Endothelial cell of umbilical vein (primary cell): ENCODE measurements at regions not wholly inside any gene's neighbourhood (a gene's known extent, or its start where the extent isn't known, plus 50 kb on each side); places are given as distances from the start of the nearest gene placed in this dataset.
"Not testable (repeated sequence)": the region's sequence is repeated elsewhere in the genome, so short reads cannot be mapped to it uniquely, and the experiment has no call there.

Experiments
- BruUV-seq: library from RNA; stranded (reverse); fragments of 400-500 nt; replicated peaks from 2 replicates; lab custom pipeline; 2021; lab: Mats Ljungman, UMichigan
- CTCF ChIA-PET: fragments of 300-600, 350-600 bp; sonication (Branson Sonifier 250); formaldehyde crosslinking; loops from one replicate; lab custom pipeline; 2021; ENCODE audit warnings: antibody characterized with exemption, inconsistent platforms; lab: Charles Lee
- POLR2A ChIA-PET: fragments of 300-600, 350-600 bp; sonication (Branson Sonifier 250); formaldehyde crosslinking; loops from one replicate; lab custom pipeline; 2021; ENCODE audit warnings: antibody characterized with exemption, inconsistent platforms; lab: Charles Lee
- DNase-seq: peaks from one replicate; pipeline ENCODE4 v3.0.0-alpha.2; 2011; ENCODE audit warnings: low read depth, low spot score
- FAIRE-seq: peaks from 2 replicates; lab custom pipeline; 2011; peaks lifted over from hg19 to GRCh38; lab: Jason Lieb, UNC
- H2AFZ ChIP-seq: 2 replicates; pipeline ENCODE4 v1.6.0; 2012; ENCODE audit warnings: low read depth, low read length, control low read depth, inconsistent platforms
- H3K27ac ChIP-seq: 2 replicates; pipeline ENCODE4 v1.5.1; 2011; ENCODE audit warnings: low read depth, mild to moderate bottlenecking, control low read depth, low read length, moderate library complexity; ENCODE audit not compliant: insufficient read depth
- H3K27me3 ChIP-seq, 2 experiments: 2 replicates each; pipeline versions ENCODE4 v1.6.0 to v1.6.1; 2011; ENCODE audit warnings: low read length in 2 of 2, mixed read lengths in 1 of 2; ENCODE audit not compliant: control insufficient read depth in 2 of 2, insufficient read depth in 2 of 2
- H3K36me3 ChIP-seq, 2 experiments: 2 replicates in 1 of 2; 3 replicates in 1 of 2; pipeline ENCODE4 v1.5.1; 2011; ENCODE audit warnings: low read length in 2 of 2, mild to moderate bottlenecking in 1 of 2, moderate library complexity in 1 of 2; ENCODE audit not compliant: control insufficient read depth in 2 of 2, insufficient read depth in 2 of 2; ENCODE audit errors: extremely low read depth in 1 of 2
- H3K4me1 ChIP-seq: 3 replicates; pipeline ENCODE4 v1.5.1; 2011; ENCODE audit warnings: mild to moderate bottlenecking, low read length; ENCODE audit not compliant: control insufficient read depth, insufficient read depth; ENCODE audit errors: extremely low read depth
- H3K4me2 ChIP-seq: 2 replicates; pipeline ENCODE4 v1.6.1; 2011; ENCODE audit warnings: low read length, control low read depth, mixed read lengths; ENCODE audit not compliant: insufficient read depth
- H3K4me3 ChIP-seq, 3 experiments: fragments of 200-600 bp in 1 of 3; sonication (generic), shearing (Covaris generic) in 1 of 3; replicated peaks in 1 of 3; 2 replicates each; pipeline ENCODE4 v1.5.1; 2011 to 2016; ENCODE audit warnings: control low read depth in 3 of 3, low read length in 3 of 3, mild to moderate bottlenecking in 2 of 3, inconsistent platforms in 1 of 3, low read depth in 1 of 3, moderate library complexity in 1 of 3; ENCODE audit not compliant: insufficient read depth in 1 of 3
- H3K79me2 ChIP-seq: 2 replicates; pipeline ENCODE4 v1.6.0; 2012; ENCODE audit warnings: low read length, inconsistent platforms; ENCODE audit not compliant: control insufficient read depth, insufficient read depth
- H3K9ac ChIP-seq: replicated peaks from 2 replicates; pipeline ENCODE3; 2011; ENCODE audit warnings: low read length, control low read depth; ENCODE audit not compliant: insufficient read depth; ENCODE audit errors: extremely low read depth
- H3K9me1 ChIP-seq: replicated peaks from 3 replicates; pipeline ENCODE4 v1.6.0; 2011; ENCODE audit warnings: mild to moderate bottlenecking, low read length; ENCODE audit not compliant: control insufficient read depth, insufficient read depth; ENCODE audit errors: extremely low read depth
- H3K9me3 ChIP-seq: replicated peaks from 2 replicates; pipeline ENCODE4 v1.5.1; 2012; ENCODE audit warnings: low read length, inconsistent platforms; ENCODE audit not compliant: control insufficient read depth, insufficient read depth
- H4K20me1 ChIP-seq: replicated peaks from 2 replicates; pipeline ENCODE3; 2011; ENCODE audit warnings: mild to moderate bottlenecking, low read length; ENCODE audit not compliant: control insufficient read depth, insufficient read depth; ENCODE audit errors: extremely low read depth
- EZH2 ChIP-seq: IDR thresholded peaks from 2 replicates; pipeline ENCODE4 v1.6.1; 2012; ENCODE audit warnings: borderline replicate concordance, low read depth, mild to moderate bottlenecking, moderate library complexity, low read length, inconsistent platforms; ENCODE audit not compliant: severe bottlenecking
- FOS ChIP-seq: IDR thresholded peaks from 2 replicates; pipeline ENCODE4 v1.6.1; 2011; ENCODE audit warnings: mild to moderate bottlenecking, low read length, moderate library complexity, borderline replicate concordance; ENCODE audit not compliant: insufficient read depth
- JUN ChIP-seq: IDR thresholded peaks from 2 replicates; pipeline ENCODE4 v1.6.1; 2011; ENCODE audit warnings: borderline replicate concordance, low read depth; ENCODE audit not compliant: insufficient read length, insufficient read depth
- MAX ChIP-seq: IDR thresholded peaks from 2 replicates; pipeline ENCODE4 v1.6.1; 2011; ENCODE audit not compliant: insufficient read depth, insufficient read length
- MYC ChIP-seq: IDR thresholded peaks from one replicate; pipeline ENCODE4 v1.6.1; 2011; ENCODE audit warnings: mild to moderate bottlenecking, low read depth, low read length
- dilution Hi-C: fragments of 300-500 bp; cut with MboI; formaldehyde crosslinking; loops from one replicate; pipeline ENCODE4 v1.15.0; 2019; ENCODE audit warnings: low sequenced_read_pairs; ENCODE audit not compliant: extremely low pct_ligation_motif_present
- intact Hi-C: fragments of 100-400 bp; cut with micrococcal nuclease; formaldehyde crosslinking; loops from one replicate; pipeline ENCODE4 v1.10.0; 2022
- TF ChIP-seq, protein P1 (sequence below), 2 donors: IDR thresholded peaks; 1 replicate in 1 of 2; 2 replicates in 1 of 2; pipeline ENCODE4 v1.5.1; 2011; ENCODE audit warnings: low read length in 2 of 2, mild to moderate bottlenecking in 2 of 2, moderate library complexity in 2 of 2, control low read depth in 1 of 2, inconsistent platforms in 1 of 2, low read depth in 1 of 2; ENCODE audit not compliant: insufficient read depth in 1 of 2; ENCODE audit errors: extremely low read depth in 1 of 2

DNA sequence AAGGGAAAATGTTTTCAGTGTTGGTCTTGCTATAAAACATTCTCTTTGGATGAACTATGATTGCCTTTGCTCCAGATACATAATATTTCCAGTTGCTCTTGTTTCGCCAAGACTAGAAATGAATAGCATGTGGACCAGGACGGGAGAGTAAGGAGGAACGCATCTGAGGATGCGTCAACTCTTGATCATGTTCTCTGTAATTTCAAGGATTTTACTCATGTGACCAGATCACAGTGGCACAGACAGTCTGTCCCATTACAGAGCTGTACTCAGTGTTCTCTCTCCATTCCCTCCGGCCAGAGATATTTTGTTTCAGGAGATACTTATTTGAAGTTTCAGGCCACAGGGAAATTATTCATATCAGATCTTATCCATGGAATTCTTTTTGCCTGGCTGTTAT, 266.6 kb downstream of the MID1IP1 start:
- POLR2A ChIA-PET, result no interaction called here
- H3K27me3 ChIP-seq, result no peaks in the 10 kb centered on the region
- CTCF ChIA-PET, result no interaction called here
- no peak overlapping the region for H3K4me3 ChIP-seq
- no TSS peak for BruUV-seq
- H2AFZ ChIP-seq, result no peak overlapping the region
- H4K20me1 ChIP-seq, result no peaks in the 10 kb centered on the region
- FAIRE-seq (no peak), DNase-seq (no peak)
- H3K9me3 ChIP-seq, result no peaks in the 10 kb centered on the region
- H3K4me2 ChIP-seq, result no peak overlapping the region
- dilution Hi-C loops, result no loop called here
- H3K4me1 ChIP-seq, result no peaks in the 10 kb centered on the region
- intact Hi-C loops, result no loop called here
- H3K36me3 ChIP-seq, result no peaks in the 10 kb centered on the region
- H3K79me2 ChIP-seq, result no peaks in the 10 kb centered on the region
- TF ChIP-seq JUN (no peak), MAX (no peak), MYC (no peak), FOS (no peak), EZH2 (no peak)
- TF ChIP-seq, protein P1, sequence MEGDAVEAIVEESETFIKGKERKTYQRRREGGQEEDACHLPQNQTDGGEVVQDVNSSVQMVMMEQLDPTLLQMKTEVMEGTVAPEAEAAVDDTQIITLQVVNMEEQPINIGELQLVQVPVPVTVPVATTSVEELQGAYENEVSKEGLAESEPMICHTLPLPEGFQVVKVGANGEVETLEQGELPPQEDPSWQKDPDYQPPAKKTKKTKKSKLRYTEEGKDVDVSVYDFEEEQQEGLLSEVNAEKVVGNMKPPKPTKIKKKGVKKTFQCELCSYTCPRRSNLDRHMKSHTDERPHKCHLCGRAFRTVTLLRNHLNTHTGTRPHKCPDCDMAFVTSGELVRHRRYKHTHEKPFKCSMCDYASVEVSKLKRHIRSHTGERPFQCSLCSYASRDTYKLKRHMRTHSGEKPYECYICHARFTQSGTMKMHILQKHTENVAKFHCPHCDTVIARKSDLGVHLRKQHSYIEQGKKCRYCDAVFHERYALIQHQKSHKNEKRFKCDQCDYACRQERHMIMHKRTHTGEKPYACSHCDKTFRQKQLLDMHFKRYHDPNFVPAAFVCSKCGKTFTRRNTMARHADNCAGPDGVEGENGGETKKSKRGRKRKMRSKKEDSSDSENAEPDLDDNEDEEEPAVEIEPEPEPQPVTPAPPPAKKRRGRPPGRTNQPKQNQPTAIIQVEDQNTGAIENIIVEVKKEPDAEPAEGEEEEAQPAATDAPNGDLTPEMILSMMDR (IDR thresholded peaks at IDR 0.05; ENCODE audit: extremely low read depth in 1 of 2, insufficient read depth in 1 of 2, low read depth in 1 of 2, low read length in 2 of 2), result no peak
- H3K9me1 ChIP-seq, result no peaks in the 10 kb centered on the region
- H3K27ac ChIP-seq, result no peak overlapping the region
- H3K9ac ChIP-seq, result no peak overlapping the region

- intact Hi-C loops, BruUV-seq, H3K4me1 ChIP-seq: not testable (repeated sequence)
These were observed 267.4 kb downstream of the MID1IP1 start for GRCh38 chrX:39068634-39069033.

More at GRCh38 chrX:39068634-39069033, 267.4 kb downstream of the MID1IP1 start:
- H4K20me1 ChIP-seq, POLR2A ChIA-PET, FAIRE-seq, H2AFZ ChIP-seq, H3K27me3 ChIP-seq, H3K4me2 ChIP-seq, dilution Hi-C loops, H3K36me3 ChIP-seq, H3K79me2 ChIP-seq, H3K9me3 ChIP-seq, H3K27ac ChIP-seq, H3K9ac ChIP-seq, CTCF ChIA-PET, DNase-seq, H3K9me1 ChIP-seq, H3K4me3 ChIP-seq: not testable (repeated sequence)
